Panc1 (cell line): ENCODE measurements at regions not wholly inside any gene's neighbourhood (a gene's known extent, or its start where the extent isn't known, plus 50 kb on each side); places are given as distances from the start of the nearest gene placed in this dataset.

Experiments used
- ATAC-seq: fragments of 200-7000 bp; cut with Tn5 transposase; 2 replicates; pipeline ENCODE4 v1.9.1; 2020; ENCODE audit warnings: mild to moderate bottlenecking, moderate library complexity
- BruUV-seq: library from RNA; stranded (reverse); fragments of 400-500 nt; replicated peaks from 2 replicates; lab custom pipeline; 2021; lab: Mats Ljungman, UMichigan
- CTCF ChIA-PET: fragments of 300-600 bp; sonication (Branson Sonifier 250); formaldehyde crosslinking; loops from one replicate; lab custom pipeline; 2022; ENCODE audit warnings: antibody characterized with exemption; lab: Charles Lee
- POLR2A ChIA-PET: fragments of 300-600 bp; sonication (Branson Sonifier 250); formaldehyde crosslinking; loops from one replicate; lab custom pipeline; 2022; ENCODE audit warnings: antibody characterized with exemption; lab: Charles Lee
- DNase-seq: peaks from one replicate; pipeline ENCODE4 v3.0.0-alpha.2; 2010; ENCODE audit warnings: low read depth, low spot score
- H3K27ac ChIP-seq: 2 replicates; pipeline ENCODE4 v1.5.1; 2011; ENCODE audit warnings: mild to moderate bottlenecking, low read length, inconsistent platforms
- H3K27me3 ChIP-seq: fragments of 200-500 bp; sonication (Bioruptor generic); 2 replicates; pipeline ENCODE4 v1.6.0; 2014; ENCODE audit warnings: low read length, inconsistent platforms; ENCODE audit not compliant: control insufficient read depth, insufficient read depth
- H3K36me3 ChIP-seq: fragments of 200-500 bp; sonication (Bioruptor generic); 2 replicates; pipeline ENCODE4 v1.5.1; 2014; ENCODE audit warnings: inconsistent platforms, mild to moderate bottlenecking, low read length, moderate library complexity; ENCODE audit not compliant: control insufficient read depth, insufficient read depth
- H3K4me1 ChIP-seq: 2 replicates; pipeline ENCODE4 v1.5.1; 2011; ENCODE audit warnings: inconsistent platforms, mild to moderate bottlenecking, low read length, moderate library complexity; ENCODE audit not compliant: control insufficient read depth, insufficient read depth
- H3K4me3 ChIP-seq, 2 experiments: 2 replicates each; pipeline ENCODE4 v1.5.1; 2011 to 2012; ENCODE audit warnings: low read depth in 2 of 2, low read length in 2 of 2, mild to moderate bottlenecking in 2 of 2, inconsistent platforms in 1 of 2, moderate library complexity in 1 of 2
- H3K9me3 ChIP-seq: fragments of 200-500 bp; sonication (Bioruptor generic); 2 replicates; pipeline ENCODE4 v1.5.1; 2014; ENCODE audit warnings: low read depth, mild to moderate bottlenecking, inconsistent platforms, low read length, moderate library complexity; ENCODE audit not compliant: control insufficient read depth, insufficient read depth
- CTCF ChIP-seq: fragments of 450-650 bp; IDR thresholded peaks from 2 replicates; pipeline ENCODE4 v1.5.1; 2017; ENCODE audit warnings: mild to moderate bottlenecking
- POLR2AphosphoS5 ChIP-seq: IDR thresholded peaks from 2 replicates; pipeline ENCODE4 v1.6.1; 2012; ENCODE audit warnings: mild to moderate bottlenecking, low read depth, low read length, moderate library complexity
- SIN3A ChIP-seq: IDR thresholded peaks from 2 replicates; pipeline ENCODE4 v1.6.1; 2012; ENCODE audit warnings: low read depth, mild to moderate bottlenecking, low read length, moderate library complexity, borderline replicate concordance; ENCODE audit not compliant: insufficient read depth
- TCF7L2 ChIP-seq: IDR thresholded peaks from 2 replicates; pipeline ENCODE4 v1.6.1; 2011; ENCODE audit warnings: mild to moderate bottlenecking, low read depth, low read length, inconsistent platforms
- in situ Hi-C: cut with HindIII; loops from 2 replicates; pipeline ENCODE4 v1.10.0; 2016; ENCODE audit warnings: low sequenced_read_pairs, low pct_unique_long_range_greater_than_20kb
- intact Hi-C: fragments of 100-400 bp; cut with micrococcal nuclease; formaldehyde crosslinking; loops from one replicate; pipeline ENCODE4 v1.10.0; 2022; ENCODE audit not compliant: unreplicated experiment
- TF ChIP-seq, protein P1 (sequence below), 2 experiments: IDR thresholded peaks; 2 replicates each; pipeline ENCODE4 v1.6.1; 2011 to 2012; ENCODE audit warnings: low read depth in 2 of 2, control low read depth in 1 of 2, low read length in 1 of 2, mild to moderate bottlenecking in 1 of 2, moderate library complexity in 1 of 2; ENCODE audit not compliant: insufficient read depth in 1 of 2

DNA sequence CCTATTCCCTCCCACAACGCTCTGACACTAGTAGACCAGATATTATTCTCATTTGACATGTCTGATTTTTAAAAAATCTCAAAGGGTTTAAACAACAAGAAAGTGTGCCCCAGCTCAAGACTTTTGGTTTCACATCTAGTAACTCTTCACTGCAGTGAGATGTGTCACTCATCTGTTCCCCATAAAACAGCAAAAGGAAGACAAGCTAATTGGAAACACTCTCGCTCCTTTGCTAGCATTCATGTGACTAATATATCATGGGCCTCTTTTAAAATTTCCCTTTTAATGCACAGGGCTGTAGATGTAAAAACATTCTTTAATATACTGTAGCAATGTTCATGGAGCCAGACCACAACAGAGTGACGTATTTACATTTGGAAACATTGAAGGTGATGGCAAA is 372.6 kb downstream of the ZNF608 start:
- no peak overlapping the region for H3K27ac ChIP-seq
- in situ Hi-C loops (no loop called here), intact Hi-C loops (no loop called here)
- H3K4me1 ChIP-seq: no peaks in the 10 kb centered on the region
- DNase-seq (no peak), ATAC-seq (no peak)
- BruUV-seq: no TSS peak
- H3K9me3 ChIP-seq: no peaks in the 10 kb centered on the region; the same call in 1 of the 2 replicates
- ChIA-PET CTCF (no interaction called here), POLR2A (no interaction called here)
- no peak overlapping the region for H3K4me3 ChIP-seq
- no peaks in the 10 kb centered on the region for H3K27me3 ChIP-seq
- no peaks in the 10 kb centered on the region for H3K36me3 ChIP-seq
- TF ChIP-seq, protein P1, sequence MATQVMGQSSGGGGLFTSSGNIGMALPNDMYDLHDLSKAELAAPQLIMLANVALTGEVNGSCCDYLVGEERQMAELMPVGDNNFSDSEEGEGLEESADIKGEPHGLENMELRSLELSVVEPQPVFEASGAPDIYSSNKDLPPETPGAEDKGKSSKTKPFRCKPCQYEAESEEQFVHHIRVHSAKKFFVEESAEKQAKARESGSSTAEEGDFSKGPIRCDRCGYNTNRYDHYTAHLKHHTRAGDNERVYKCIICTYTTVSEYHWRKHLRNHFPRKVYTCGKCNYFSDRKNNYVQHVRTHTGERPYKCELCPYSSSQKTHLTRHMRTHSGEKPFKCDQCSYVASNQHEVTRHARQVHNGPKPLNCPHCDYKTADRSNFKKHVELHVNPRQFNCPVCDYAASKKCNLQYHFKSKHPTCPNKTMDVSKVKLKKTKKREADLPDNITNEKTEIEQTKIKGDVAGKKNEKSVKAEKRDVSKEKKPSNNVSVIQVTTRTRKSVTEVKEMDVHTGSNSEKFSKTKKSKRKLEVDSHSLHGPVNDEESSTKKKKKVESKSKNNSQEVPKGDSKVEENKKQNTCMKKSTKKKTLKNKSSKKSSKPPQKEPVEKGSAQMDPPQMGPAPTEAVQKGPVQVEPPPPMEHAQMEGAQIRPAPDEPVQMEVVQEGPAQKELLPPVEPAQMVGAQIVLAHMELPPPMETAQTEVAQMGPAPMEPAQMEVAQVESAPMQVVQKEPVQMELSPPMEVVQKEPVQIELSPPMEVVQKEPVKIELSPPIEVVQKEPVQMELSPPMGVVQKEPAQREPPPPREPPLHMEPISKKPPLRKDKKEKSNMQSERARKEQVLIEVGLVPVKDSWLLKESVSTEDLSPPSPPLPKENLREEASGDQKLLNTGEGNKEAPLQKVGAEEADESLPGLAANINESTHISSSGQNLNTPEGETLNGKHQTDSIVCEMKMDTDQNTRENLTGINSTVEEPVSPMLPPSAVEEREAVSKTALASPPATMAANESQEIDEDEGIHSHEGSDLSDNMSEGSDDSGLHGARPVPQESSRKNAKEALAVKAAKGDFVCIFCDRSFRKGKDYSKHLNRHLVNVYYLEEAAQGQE (IDR thresholded peaks at IDR 0.05; ENCODE audit: insufficient read depth in 1 of 2, low read depth in 2 of 2, low read length in 1 of 2): no peak
- TF ChIP-seq SIN3A (no peak), CTCF (no peak), TCF7L2 (no peak), POLR2AphosphoS5 (no peak)

DNA sequence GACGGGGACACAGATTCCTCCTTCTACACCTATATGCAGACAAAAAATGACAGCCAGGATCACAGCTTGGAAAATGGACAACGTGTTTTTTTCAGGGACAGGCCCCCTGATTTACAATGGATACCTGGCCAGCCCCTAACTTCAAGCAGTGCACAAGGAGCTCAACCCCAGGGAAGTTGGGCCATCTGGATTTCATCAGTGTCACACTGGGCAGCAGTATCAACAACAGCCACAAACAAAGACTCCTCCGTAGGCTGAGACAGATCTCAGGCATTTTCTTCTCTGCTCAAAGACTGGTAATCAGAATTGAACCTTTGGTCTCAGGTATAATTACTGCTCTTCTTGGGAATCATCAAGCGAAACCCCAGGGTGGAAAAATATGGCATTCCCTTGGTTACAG is 374.0 kb downstream of the ZNF608 start:
- H3K9me3 ChIP-seq: no peaks in the 10 kb centered on the region; the same call in 1 of the 2 replicates
- intact Hi-C loops (no loop called here), in situ Hi-C loops (no loop called here)
- no peaks in the 10 kb centered on the region for H3K4me1 ChIP-seq
- H3K27ac ChIP-seq: no peak overlapping the region
- CTCF ChIA-PET: no interaction called here
- TF ChIP-seq, protein P1 (IDR thresholded peaks at IDR 0.05; ENCODE audit: insufficient read depth in 1 of 2, low read depth in 2 of 2, low read length in 1 of 2): no peak
- no peak for TF ChIP-seq SIN3A
- ATAC-seq (no peak), DNase-seq (no peak)
- H3K4me3 ChIP-seq: no peak overlapping the region
- no peaks in the 10 kb centered on the region for H3K27me3 ChIP-seq
- POLR2A ChIA-PET: no interaction called here
- no TSS peak for BruUV-seq
- no peaks in the 10 kb centered on the region for H3K36me3 ChIP-seq
